Mesothelial cell of epicardium (in vitro differentiated cells): ENCODE measurements at regions not wholly inside any gene's neighbourhood (a gene's known extent, or its start where the extent isn't known, plus 50 kb on each side); places are given as distances from the start of the nearest gene placed in this dataset.
"Not testable (repeated sequence)": the region's sequence is repeated elsewhere in the genome, so short reads cannot be mapped to it uniquely, and the experiment has no call there.

Source experiments
- DNase-seq, 2 experiments: peaks; one replicate each; pipeline ENCODE4 v3.0.0; 2021; ENCODE audit warnings: low spot score in 2 of 2; ENCODE audit not compliant: unreplicated experiment in 2 of 2
- H3K27ac Mint-ChIP-seq: 2 replicates; pipeline ENCODE4 v1.8.0; 2021; ENCODE audit warnings: mixed read lengths
- H3K27me3 Mint-ChIP-seq: 2 replicates; pipeline ENCODE4 v1.8.0; 2021; ENCODE audit warnings: low read depth, mixed read lengths
- H3K36me3 Mint-ChIP-seq: 2 replicates; pipeline ENCODE4 v1.8.0; 2021; ENCODE audit warnings: mixed read lengths
- H3K4me1 Mint-ChIP-seq: 2 replicates; pipeline ENCODE4 v1.8.0; 2021; ENCODE audit warnings: mixed read lengths
- H3K4me3 Mint-ChIP-seq: 2 replicates; pipeline ENCODE4 v1.8.0; 2021; ENCODE audit warnings: mild to moderate bottlenecking, moderate library complexity, mixed read lengths
- H3K9me3 Mint-ChIP-seq: 2 replicates; pipeline ENCODE4 v1.8.0; 2021; ENCODE audit warnings: mixed read lengths
- TF ChIP-seq, protein P1 (sequence below): fragments of 200-600 bp; sonication (generic); IDR thresholded peaks from one replicate; pipeline ENCODE4 v1.5.0; 2021; ENCODE audit warnings: antibody characterized with exemption; ENCODE audit not compliant: unreplicated experiment

DNA sequence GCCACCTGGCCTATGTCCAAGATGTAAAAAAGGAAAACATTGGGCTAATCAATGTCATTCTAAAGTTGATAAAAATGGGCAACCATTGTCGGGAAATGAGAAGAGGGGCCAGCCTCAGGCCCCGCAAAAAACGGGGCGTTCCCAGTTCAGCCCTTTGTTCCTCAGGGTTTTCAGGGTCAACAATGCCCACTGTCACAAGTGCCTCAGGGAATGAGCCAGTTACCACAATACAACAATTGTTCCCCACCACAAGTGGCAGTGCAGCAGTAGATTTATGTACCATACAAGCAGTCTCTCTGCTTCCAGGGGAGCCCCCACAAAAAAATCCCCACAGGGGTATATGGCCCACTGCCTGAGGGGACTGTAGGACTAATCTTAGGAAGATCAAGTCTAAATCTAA is 112.5 kb downstream of the ZNF486 start:
- H3K9me3 Mint-ChIP-seq, result peaks cover 5% of the 10 kb centered on the region
- H3K27ac Mint-ChIP-seq, result no peak overlapping the region
- H3K36me3 Mint-ChIP-seq, result no peaks in the 10 kb centered on the region
- H3K27me3 Mint-ChIP-seq, result no peaks in the 10 kb centered on the region
- TF ChIP-seq, protein P1, sequence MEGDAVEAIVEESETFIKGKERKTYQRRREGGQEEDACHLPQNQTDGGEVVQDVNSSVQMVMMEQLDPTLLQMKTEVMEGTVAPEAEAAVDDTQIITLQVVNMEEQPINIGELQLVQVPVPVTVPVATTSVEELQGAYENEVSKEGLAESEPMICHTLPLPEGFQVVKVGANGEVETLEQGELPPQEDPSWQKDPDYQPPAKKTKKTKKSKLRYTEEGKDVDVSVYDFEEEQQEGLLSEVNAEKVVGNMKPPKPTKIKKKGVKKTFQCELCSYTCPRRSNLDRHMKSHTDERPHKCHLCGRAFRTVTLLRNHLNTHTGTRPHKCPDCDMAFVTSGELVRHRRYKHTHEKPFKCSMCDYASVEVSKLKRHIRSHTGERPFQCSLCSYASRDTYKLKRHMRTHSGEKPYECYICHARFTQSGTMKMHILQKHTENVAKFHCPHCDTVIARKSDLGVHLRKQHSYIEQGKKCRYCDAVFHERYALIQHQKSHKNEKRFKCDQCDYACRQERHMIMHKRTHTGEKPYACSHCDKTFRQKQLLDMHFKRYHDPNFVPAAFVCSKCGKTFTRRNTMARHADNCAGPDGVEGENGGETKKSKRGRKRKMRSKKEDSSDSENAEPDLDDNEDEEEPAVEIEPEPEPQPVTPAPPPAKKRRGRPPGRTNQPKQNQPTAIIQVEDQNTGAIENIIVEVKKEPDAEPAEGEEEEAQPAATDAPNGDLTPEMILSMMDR, result no peak
- peaks cover 24% of the 10 kb centered on the region for H3K4me1 Mint-ChIP-seq
- no peak for DNase-seq
- no peak overlapping the region for H3K4me3 Mint-ChIP-seq

DNA sequence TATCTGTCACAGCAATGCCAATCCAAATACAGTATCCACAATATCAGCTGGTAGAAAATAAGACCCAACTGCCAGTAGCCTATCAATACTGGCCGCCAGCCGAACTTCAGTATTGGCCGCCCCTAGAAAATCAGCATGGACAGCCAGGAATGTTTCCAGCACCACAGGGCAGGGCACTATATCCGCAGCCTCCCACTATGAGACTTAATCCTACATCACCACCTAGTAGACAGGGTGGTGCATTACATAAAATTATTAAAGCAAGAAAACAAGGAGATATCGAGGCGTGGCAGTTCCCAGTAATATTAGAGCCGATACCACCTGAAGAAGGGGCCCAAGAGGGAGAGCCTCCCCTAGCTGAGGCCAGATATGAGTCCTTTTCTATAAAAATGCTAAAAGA is 111.3 kb downstream of the ZNF486 start:
- Mint-ChIP-seq H3K4me1 (peaks cover 24% of the 10 kb centered on the region), H3K27ac (no peak overlapping the region), H3K36me3 (no peaks in the 10 kb centered on the region), H3K9me3 (no peaks in the 10 kb centered on the region), H3K4me3 (no peak overlapping the region), H3K27me3 (no peaks in the 10 kb centered on the region)
- DNase-seq, result no peak
- TF ChIP-seq, protein P1, result peak; percentile 77

DNA sequence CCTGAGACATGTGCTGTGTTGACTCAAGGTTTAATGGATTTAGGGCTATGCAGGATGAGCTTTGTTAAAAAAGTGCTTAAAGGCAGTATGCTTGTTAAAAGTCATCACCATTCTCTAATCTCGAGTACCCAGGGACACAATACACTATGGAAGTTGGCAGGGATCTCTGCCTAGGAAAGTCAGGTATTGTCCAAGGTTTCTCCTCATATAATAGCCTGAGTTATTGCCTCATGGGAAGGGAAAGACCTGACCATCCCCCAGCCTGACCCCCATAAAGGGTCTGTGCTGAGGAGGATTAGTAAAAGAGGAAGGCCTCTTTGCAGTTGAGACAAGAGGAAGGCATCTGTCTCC is 109.7 kb downstream of the ZNF486 start:
- H3K4me3 Mint-ChIP-seq, DNase-seq, H3K9me3 Mint-ChIP-seq, H3K36me3 Mint-ChIP-seq, H3K27me3 Mint-ChIP-seq: not testable (repeated sequence)
- H3K27ac Mint-ChIP-seq, result peak overlapping the region; percentile 27
- H3K4me1 Mint-ChIP-seq, result peaks cover 24% of the 10 kb centered on the region

DNA sequence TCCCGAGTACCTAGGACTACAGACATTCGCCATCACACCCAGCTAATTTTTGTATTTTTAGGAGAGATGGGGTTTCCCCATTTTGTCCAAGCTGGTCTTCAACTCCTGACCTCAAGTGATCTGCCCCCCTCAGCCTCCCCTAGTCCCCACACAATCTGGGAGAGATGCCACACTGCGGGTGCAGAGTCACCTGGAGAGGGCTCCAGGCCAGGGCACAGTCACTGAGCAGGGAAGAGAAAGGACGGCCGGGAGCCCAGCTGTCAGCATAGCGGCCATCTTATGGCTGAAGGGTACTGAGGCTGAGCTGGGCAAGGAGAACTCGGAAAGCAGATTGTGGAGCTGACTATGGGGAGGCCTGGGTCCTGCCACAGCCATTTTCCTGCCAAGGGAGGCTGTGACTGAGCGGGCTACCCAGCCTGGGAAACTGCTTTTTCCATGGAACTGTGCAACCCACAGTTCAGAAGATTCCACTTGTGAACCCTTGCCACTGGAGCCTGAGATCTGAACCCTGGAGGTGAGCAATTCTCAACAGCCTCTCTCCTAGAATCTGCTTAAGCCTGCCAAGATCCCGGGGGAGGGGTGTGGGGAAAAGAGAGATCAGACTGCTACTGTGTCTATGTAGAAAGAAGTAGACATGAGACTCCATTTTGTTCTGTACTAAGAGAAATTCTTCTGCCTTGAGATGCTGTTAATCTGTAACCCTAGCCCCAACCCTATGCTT is 109.2 kb downstream of the ZNF486 start:
- Mint-ChIP-seq H3K27me3 (no peaks in the 10 kb centered on the region), H3K36me3 (no peaks in the 10 kb centered on the region), H3K9me3 (no peaks in the 10 kb centered on the region), H3K27ac (peak overlapping the region; percentile 27), H3K4me3 (no peak overlapping the region), H3K4me1 (peaks cover 21% of the 10 kb centered on the region)
- TF ChIP-seq, protein P1, result no peak
- DNase-seq, result no peak

DNA sequence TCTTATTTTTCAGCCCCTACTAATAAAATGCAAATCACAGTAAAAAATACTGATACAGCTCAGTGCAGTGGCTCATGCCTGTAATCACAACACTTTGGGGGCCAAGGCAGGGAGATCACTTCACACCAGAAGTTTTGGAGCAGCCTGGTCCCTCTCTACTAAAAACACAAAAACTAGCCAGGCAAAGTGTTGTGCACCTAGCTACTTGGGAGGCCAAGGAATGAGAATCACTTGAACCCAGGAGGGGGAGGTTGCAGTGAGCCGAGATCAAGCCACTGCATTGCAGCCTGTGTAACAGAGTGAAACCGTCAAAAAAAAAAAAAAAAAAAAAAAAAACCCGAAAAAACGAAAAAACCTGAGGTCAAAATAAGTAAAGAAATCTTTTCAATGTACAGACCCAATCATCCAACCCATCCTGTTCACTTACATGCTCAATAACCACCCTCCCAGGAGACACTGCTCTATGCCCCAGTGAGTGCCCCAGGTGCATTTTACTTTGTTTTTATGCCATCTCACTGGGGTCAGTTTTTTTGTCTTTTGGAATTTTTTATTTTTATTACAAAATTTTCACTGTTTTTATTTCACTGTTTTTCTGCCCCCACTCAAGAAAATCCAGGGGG is 107.0 kb downstream of the ZNF486 start:
- no peaks in the 10 kb centered on the region for H3K9me3 Mint-ChIP-seq
- DNase-seq, result no peak
- H3K36me3 Mint-ChIP-seq, result no peaks in the 10 kb centered on the region
- TF ChIP-seq, protein P1, result no peak
- no peak overlapping the region for H3K4me3 Mint-ChIP-seq
- no peaks in the 10 kb centered on the region for H3K27me3 Mint-ChIP-seq
- H3K4me1 Mint-ChIP-seq, result peaks cover 9% of the 10 kb centered on the region
- no peak overlapping the region for H3K27ac Mint-ChIP-seq

DNA sequence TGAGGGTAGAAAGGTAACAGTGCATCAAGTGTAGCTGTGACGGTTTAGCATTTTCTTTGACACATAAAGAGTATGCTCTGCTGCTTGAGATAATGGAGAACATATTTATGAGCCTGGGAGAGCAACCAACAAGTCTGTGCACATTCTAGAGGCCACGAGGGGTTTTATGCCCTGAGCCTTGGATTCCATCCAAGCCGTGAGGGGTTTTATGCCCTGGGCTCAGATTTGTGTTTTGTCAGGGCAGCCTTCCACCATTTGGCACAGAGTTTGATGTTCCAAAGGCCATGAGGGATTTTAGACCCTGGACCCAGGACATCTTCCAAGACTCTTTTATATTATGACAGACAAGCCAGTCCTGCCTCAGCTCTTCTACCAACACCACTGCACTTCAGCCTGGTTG is 106.4 kb downstream of the ZNF486 start:
- Mint-ChIP-seq H3K4me3 (no peak overlapping the region), H3K4me1 (peaks cover 8% of the 10 kb centered on the region), H3K27ac (no peak overlapping the region), H3K27me3 (no peaks in the 10 kb centered on the region), H3K36me3 (no peaks in the 10 kb centered on the region), H3K9me3 (no peaks in the 10 kb centered on the region)
- no peak for DNase-seq
- TF ChIP-seq, protein P1, result no peak

DNA sequence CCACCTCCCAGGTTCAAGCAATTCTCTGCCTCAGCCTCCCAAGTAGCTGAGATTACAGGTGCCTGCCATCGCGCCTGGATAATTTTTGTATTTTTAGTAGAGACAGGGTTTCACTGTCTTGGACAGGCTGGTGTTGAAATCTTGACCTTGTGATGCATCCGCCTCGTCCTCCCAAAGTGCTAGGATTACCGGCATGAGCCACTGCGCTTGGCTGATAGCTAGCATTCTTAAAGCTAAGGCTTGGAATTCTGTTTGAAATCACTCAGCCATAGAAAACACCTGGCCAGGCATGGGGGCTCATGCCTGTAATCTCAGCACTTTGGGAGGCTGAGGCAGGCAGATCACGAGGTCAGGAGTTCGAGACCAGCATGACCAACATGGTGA is 105.6 kb downstream of the ZNF486 start:
- not testable (repeated sequence) for H3K27me3 Mint-ChIP-seq, H3K4me3 Mint-ChIP-seq

DNA sequence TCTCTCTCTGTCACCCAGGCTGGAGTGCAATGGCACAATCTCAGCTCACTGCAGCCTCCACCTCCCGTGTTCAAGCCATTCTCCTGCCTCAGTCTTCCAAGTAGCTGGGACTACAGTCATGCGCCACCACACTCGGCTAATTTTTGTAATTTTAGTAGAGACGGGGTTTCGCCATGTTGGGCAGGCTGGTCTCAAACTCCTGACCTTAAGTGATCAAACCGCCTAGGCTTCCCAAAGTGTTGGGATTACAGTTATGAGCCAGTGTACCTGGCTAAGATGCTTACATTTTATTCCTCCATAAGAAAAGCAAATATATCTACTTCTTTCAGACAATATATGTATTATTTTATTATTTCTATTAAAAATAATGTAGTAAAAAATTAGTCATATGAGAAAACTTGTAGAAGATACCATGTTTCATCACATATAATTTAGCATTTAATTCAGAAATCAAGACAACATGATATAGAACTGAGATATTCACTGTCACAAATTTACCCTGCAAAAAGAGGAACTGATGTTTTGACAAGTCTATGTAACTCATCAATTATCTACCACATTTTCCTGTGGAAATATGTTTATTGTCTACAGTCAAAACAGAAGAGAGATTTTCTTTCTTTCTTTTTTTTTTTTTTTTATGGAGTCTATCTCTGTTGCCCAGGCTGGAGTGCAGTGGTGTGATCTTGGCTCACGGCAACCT is 105.1 kb downstream of the ZNF486 start:
- not testable (repeated sequence) for H3K4me1 Mint-ChIP-seq, H3K27me3 Mint-ChIP-seq, H3K4me3 Mint-ChIP-seq, H3K27ac Mint-ChIP-seq, DNase-seq, H3K9me3 Mint-ChIP-seq, H3K36me3 Mint-ChIP-seq

More for the DNA sequence above, 105.6 kb downstream of the ZNF486 start:
- H3K27ac Mint-ChIP-seq, H3K36me3 Mint-ChIP-seq, H3K9me3 Mint-ChIP-seq, DNase-seq, H3K4me1 Mint-ChIP-seq: not testable (repeated sequence)
